ENCODE measurements at regions not wholly inside any gene's neighbourhood (a gene's known extent, or its start where the extent isn't known, plus 50 kb on each side); places are given as distances from the start of the nearest gene placed in this dataset.

DNA sequence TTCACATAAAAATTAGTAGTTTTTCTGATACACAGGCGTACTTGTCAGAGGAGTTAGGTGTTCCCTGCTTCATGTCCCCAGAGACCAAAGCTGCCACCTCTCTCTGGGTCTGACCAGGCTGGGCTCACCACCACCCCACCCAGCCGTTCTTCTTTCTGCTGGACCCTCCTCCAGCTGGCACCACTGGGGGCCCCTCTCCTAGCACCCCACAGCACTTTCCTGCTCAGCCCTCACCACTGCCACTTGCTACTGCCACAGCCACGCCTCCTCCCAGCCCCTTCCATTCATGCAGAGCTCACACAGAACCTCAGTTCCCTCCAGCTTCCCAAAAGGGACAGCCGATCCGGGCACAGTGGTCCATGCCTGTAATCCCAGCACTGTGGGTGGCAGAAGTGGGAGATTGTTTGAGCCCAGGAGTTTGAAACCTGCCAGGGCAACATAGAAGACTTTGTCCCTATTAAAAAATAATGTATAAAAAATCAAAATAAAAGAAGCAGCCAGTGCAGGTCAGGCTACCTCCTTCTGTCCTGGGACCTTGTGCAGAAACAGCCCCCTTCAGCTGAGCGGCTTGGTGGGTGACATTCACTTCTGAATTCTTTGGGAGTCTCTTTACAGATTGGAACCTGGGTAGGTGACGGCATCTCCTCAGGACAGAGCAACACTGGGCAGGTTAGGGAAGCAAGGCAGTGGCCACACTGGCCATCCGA, 208.3 kb downstream of the TOMM20 start:
- TF ChIP-seq, protein P1, sequence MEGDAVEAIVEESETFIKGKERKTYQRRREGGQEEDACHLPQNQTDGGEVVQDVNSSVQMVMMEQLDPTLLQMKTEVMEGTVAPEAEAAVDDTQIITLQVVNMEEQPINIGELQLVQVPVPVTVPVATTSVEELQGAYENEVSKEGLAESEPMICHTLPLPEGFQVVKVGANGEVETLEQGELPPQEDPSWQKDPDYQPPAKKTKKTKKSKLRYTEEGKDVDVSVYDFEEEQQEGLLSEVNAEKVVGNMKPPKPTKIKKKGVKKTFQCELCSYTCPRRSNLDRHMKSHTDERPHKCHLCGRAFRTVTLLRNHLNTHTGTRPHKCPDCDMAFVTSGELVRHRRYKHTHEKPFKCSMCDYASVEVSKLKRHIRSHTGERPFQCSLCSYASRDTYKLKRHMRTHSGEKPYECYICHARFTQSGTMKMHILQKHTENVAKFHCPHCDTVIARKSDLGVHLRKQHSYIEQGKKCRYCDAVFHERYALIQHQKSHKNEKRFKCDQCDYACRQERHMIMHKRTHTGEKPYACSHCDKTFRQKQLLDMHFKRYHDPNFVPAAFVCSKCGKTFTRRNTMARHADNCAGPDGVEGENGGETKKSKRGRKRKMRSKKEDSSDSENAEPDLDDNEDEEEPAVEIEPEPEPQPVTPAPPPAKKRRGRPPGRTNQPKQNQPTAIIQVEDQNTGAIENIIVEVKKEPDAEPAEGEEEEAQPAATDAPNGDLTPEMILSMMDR (IDR thresholded peaks at IDR 0.05) = no peak
- TF ChIP-seq POLR2A (IDR thresholded peaks at IDR 0.05) = no peak
